Keratinocyte (primary cell): ENCODE measurements at regions not wholly inside any gene's neighbourhood (a gene's known extent, or its start where the extent isn't known, plus 50 kb on each side); places are given as distances from the start of the nearest gene placed in this dataset.

Source experiments
- DNase-seq: peaks from one replicate; pipeline ENCODE4 v3.0.0-alpha.2; 2011; ENCODE audit warnings: low read depth, missing footprints, low spot score
- FAIRE-seq: peaks from 2 replicates; lab custom pipeline; 2011; peaks lifted over from hg19 to GRCh38; lab: Jason Lieb, UNC
- H2AFZ ChIP-seq: 2 replicates; pipeline ENCODE4 v1.6.0; 2012; ENCODE audit warnings: low read length, control low read depth, inconsistent platforms; ENCODE audit not compliant: control insufficient read depth
- H3K27ac ChIP-seq: 2 replicates; pipeline ENCODE4 v1.5.1; 2011; ENCODE audit warnings: low read length; ENCODE audit not compliant: control insufficient read depth, insufficient read depth
- H3K27me3 ChIP-seq: 3 replicates; pipeline ENCODE4 v1.6.0; 2011; ENCODE audit warnings: low read length; ENCODE audit not compliant: control insufficient read depth, insufficient read depth; ENCODE audit errors: extremely low read depth
- H3K36me3 ChIP-seq, 2 experiments: 2 replicates in 1 of 2; 3 replicates in 1 of 2; pipeline ENCODE4 v1.5.1; 2011; ENCODE audit warnings: low read length in 2 of 2, mild to moderate bottlenecking in 1 of 2; ENCODE audit not compliant: control insufficient read depth in 2 of 2, insufficient read depth in 2 of 2; ENCODE audit errors: extremely low read depth in 1 of 2
- H3K4me1 ChIP-seq: 3 replicates; pipeline ENCODE4 v1.5.1; 2011; ENCODE audit warnings: low read length; ENCODE audit not compliant: control insufficient read depth, insufficient read depth; ENCODE audit errors: extremely low read depth
- H3K4me2 ChIP-seq: 3 replicates; pipeline ENCODE4 v1.6.0; 2011; ENCODE audit warnings: low read depth, low read length; ENCODE audit not compliant: control insufficient read depth, insufficient read depth; ENCODE audit errors: extremely low read depth
- H3K4me3 ChIP-seq, 3 experiments: fragments of 200-600 bp in 1 of 3; sonication (generic) in 1 of 3; 2 replicates in 2 of 3; 3 replicates in 1 of 3; pipeline ENCODE4 v1.5.1; 2011 to 2016; ENCODE audit warnings: low read length in 3 of 3, mild to moderate bottlenecking in 3 of 3, control low read depth in 2 of 3, inconsistent platforms in 1 of 3, low read depth in 1 of 3, mixed read lengths in 1 of 3, mixed run types in 1 of 3, moderate library complexity in 1 of 3; ENCODE audit not compliant: control insufficient read depth in 2 of 3, insufficient read depth in 2 of 3; ENCODE audit errors: extremely low read depth in 1 of 3
- H3K79me2 ChIP-seq: 2 replicates; pipeline ENCODE4 v1.6.0; 2012; ENCODE audit warnings: low read length; ENCODE audit not compliant: control insufficient read depth, insufficient read depth
- H3K9ac ChIP-seq: 3 replicates; pipeline ENCODE4 v1.6.0; 2011; ENCODE audit warnings: low read length; ENCODE audit not compliant: control insufficient read depth, insufficient read depth; ENCODE audit errors: extremely low read depth
- H3K9me1 ChIP-seq: 3 replicates; pipeline ENCODE4 v1.6.0; 2011; ENCODE audit warnings: low read length; ENCODE audit not compliant: control insufficient read depth, insufficient read depth; ENCODE audit errors: extremely low read depth
- H3K9me3 ChIP-seq: 2 replicates; pipeline ENCODE4 v1.5.1; 2012; ENCODE audit warnings: low read depth, low read length; ENCODE audit not compliant: control insufficient read depth
- H4K20me1 ChIP-seq: 3 replicates; pipeline ENCODE4 v1.6.0; 2011; ENCODE audit warnings: low read length; ENCODE audit not compliant: control insufficient read depth, insufficient read depth; ENCODE audit errors: extremely low read depth
- CTCF ChIP-seq, 3 experiments: IDR thresholded peaks in 1 of 3; conservative IDR thresholded peaks in 1 of 3; optimal IDR thresholded peaks in 1 of 3; 2 replicates in 2 of 3; 3 replicates in 1 of 3; pipeline versions ENCODE3 to v1.5.1; 2011; ENCODE audit warnings: low read length in 3 of 3, mild to moderate bottlenecking in 3 of 3, moderate library complexity in 2 of 3, control low read depth in 1 of 3, inconsistent platforms in 1 of 3; ENCODE audit not compliant: insufficient read depth in 2 of 3; ENCODE audit errors: extremely low read depth in 1 of 3
- EZH2 ChIP-seq: IDR thresholded peaks from one replicate; pipeline ENCODE4 v1.6.1; 2012; ENCODE audit warnings: inconsistent platforms, mild to moderate bottlenecking, low read length, moderate library complexity
- dilution Hi-C: fragments of 300-500 bp; cut with MboI; formaldehyde crosslinking; loops from one replicate; pipeline ENCODE4 v1.7.0; 2020; ENCODE audit warnings: low sequenced_read_pairs; ENCODE audit not compliant: extremely low pct_ligation_motif_present

DNA sequence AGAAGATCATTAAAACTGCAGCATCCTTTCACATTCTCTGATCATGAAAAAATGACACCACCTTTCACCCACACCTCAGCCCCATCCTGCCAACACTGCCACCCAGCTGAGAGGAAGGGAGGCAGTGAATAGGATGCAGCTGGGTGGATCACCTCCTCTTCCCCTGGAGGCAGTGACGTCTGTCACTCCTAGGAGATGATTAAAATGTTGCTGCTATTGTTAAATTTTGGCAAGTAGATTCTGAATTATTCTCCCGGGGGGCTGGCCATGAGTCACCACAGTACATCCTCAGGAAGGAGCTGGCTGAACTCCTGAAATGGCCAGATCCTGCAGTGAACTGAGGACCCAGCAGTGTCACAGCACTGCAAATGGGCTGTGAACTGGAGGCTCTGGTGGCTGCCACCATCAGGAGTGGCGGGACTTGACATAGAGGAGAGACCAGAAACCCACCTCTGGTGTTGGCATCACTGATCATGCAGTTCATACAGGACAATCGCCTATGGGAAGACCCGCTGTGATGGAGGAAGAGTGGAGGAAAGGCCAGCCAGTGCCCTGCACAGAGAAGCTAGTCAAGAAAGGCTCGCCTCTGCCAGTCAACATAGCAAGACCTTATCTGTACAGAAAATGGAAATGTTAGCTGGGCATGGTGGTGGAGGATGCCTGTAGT, 199.1 kb downstream of the FAM43A start:
- dilution Hi-C loops = no loop called here
- no peak overlapping the region for H3K4me2 ChIP-seq
- no peak for DNase-seq

DNA sequence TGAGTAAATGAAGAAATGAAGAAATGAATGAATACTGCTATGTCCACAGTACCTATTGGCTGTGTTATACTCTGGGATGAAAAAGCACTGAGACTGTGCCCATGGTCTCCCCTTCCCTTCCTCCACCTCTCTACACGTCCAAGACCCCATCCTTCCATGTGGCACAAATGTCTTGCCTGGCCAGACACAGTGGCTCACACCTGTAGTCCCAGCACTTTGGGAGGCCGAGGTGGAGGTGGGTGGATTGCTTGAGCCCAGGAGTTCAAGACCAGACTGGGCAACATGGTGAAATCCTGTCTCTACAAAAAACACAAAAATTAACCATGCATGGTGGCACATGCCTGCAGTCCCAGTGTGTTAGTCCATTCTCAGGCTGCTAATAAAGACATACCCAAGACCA, 200.1 kb downstream of the FAM43A start:
- Histone ChIP-seq H3K79me2 (no peaks in the 10 kb centered on the region), H3K4me1 (no peaks in the 10 kb centered on the region), H3K9me1 (no peaks in the 10 kb centered on the region), H3K36me3 (no peaks in the 10 kb centered on the region), H3K27me3 (no peaks in the 10 kb centered on the region), H3K4me3 (no peak overlapping the region), H3K9ac (no peak overlapping the region), H3K9me3 (peaks cover 5% of the 10 kb centered on the region), H2AFZ (no peak overlapping the region), H4K20me1 (no peaks in the 10 kb centered on the region), H3K27ac (no peak overlapping the region), H3K4me2 (no peak overlapping the region)
- no peak for TF ChIP-seq CTCF (optimal IDR thresholded peaks at IDR 0.05 in 1 of 3, IDR thresholded peaks at IDR 0.05 in 1 of 3, conservative IDR thresholded peaks at IDR 0.05 in 1 of 3; ENCODE audit: extremely low read depth in 1 of 3, insufficient read depth in 2 of 3, low read length in 3 of 3)
- no peak for TF ChIP-seq EZH2
- dilution Hi-C loops = no loop called here
- DNase-seq = no peak
- no peak for FAIRE-seq

More for the DNA sequence above, 199.1 kb downstream of the FAM43A start:
- no peaks in the 10 kb centered on the region for H3K9me1 ChIP-seq
- peaks cover 2% of the 10 kb centered on the region for H3K4me1 ChIP-seq
- FAIRE-seq = peak; percentile 9
- H3K79me2 ChIP-seq = no peaks in the 10 kb centered on the region
- peaks cover 5% of the 10 kb centered on the region for H3K9me3 ChIP-seq
- H3K9ac ChIP-seq = no peak overlapping the region
- H3K27me3 ChIP-seq = no peaks in the 10 kb centered on the region
- H4K20me1 ChIP-seq = no peaks in the 10 kb centered on the region
- TF ChIP-seq EZH2 (no peak), CTCF (optimal IDR thresholded peaks at IDR 0.05 in 1 of 3, IDR thresholded peaks at IDR 0.05 in 1 of 3, conservative IDR thresholded peaks at IDR 0.05 in 1 of 3; ENCODE audit: extremely low read depth in 1 of 3, insufficient read depth in 2 of 3, low read length in 3 of 3) (peak in 2 of 3 experiments; percentile 24 to 70)
- H2AFZ ChIP-seq = no peak overlapping the region
- no peaks in the 10 kb centered on the region for H3K36me3 ChIP-seq
- H3K27ac ChIP-seq = no peak overlapping the region
- H3K4me3 ChIP-seq = no peak overlapping the region
